ENCODE measurements at regions not wholly inside any gene's neighbourhood (a gene's known extent, or its start where the extent isn't known, plus 50 kb on each side); places are given as distances from the start of the nearest gene placed in this dataset.
"Not testable (repeated sequence)": the region's sequence is repeated elsewhere in the genome, so short reads cannot be mapped to it uniquely, and the experiment has no call there.

- no peak for DNase-seq (ENCODE audit: low read depth)
These were observed 199.2 kb downstream of the TM9SF2 start for GRCh38 chr13:99700468-99700867.

- no peak for DNase-seq (ENCODE audit: low read depth)
These were observed 197.5 kb downstream of the TM9SF2 start for GRCh38 chr13:99698816-99699099.

- no peak for DNase-seq (ENCODE audit: low read depth)
These were observed 196.9 kb downstream of the TM9SF2 start for GRCh38 chr13:99698010-99698815.

- no peak for DNase-seq (ENCODE audit: low read depth)
These were observed 194.6 kb downstream of the TM9SF2 start for GRCh38 chr13:99695857-99696256.

- no peak for DNase-seq (ENCODE audit: low read depth)
These were observed 192.8 kb downstream of the TM9SF2 start for GRCh38 chr13:99693852-99694611.

GRCh38 chr13:99693351-99693750 lies 192.1 kb downstream of the TM9SF2 start:
- no peak for DNase-seq (ENCODE audit: low read depth)

GRCh38 chr13:99692854-99693253 lies 191.6 kb downstream of the TM9SF2 start:
- DNase-seq (ENCODE audit: low read depth), result no peak

GRCh38 chr13:99691552-99691951 lies 190.3 kb downstream of the TM9SF2 start:
- no peak for DNase-seq (ENCODE audit: low read depth)

- no peak for DNase-seq (ENCODE audit: low read depth)
These were observed 189.3 kb downstream of the TM9SF2 start for GRCh38 chr13:99690426-99691174.

- DNase-seq (ENCODE audit: low read depth), result no peak
These were observed 188.7 kb downstream of the TM9SF2 start for GRCh38 chr13:99689955-99690354.

- no peak for DNase-seq (ENCODE audit: low read depth)
These were observed 187.5 kb downstream of the TM9SF2 start for GRCh38 chr13:99688776-99689175.

- no peak for DNase-seq (ENCODE audit: low read depth)
These were observed 186.6 kb downstream of the TM9SF2 start for GRCh38 chr13:99687723-99688397.

GRCh38 chr13:99686944-99687411 lies 185.7 kb downstream of the TM9SF2 start:
- no peak for DNase-seq (ENCODE audit: low read depth)

GRCh38 chr13:99686157-99686572 lies 184.9 kb downstream of the TM9SF2 start:
- no peak for DNase-seq (ENCODE audit: low read depth)

GRCh38 chr13:99681695-99682094 lies 180.4 kb downstream of the TM9SF2 start:
- DNase-seq (ENCODE audit: low read depth), result no peak

GRCh38 chr13:99677116-99677951 lies 176.1 kb downstream of the TM9SF2 start:
- no peak for DNase-seq (ENCODE audit: low read depth)

- no peak for DNase-seq (ENCODE audit: low read depth)
These were observed 170.5 kb downstream of the TM9SF2 start for GRCh38 chr13:99671746-99672145.

GRCh38 chr13:99669096-99669495 lies 167.8 kb downstream of the TM9SF2 start:
- not testable (repeated sequence) for DNase-seq (ENCODE audit: low read depth)

- no peak for DNase-seq (ENCODE audit: low read depth)
These were observed 165.0 kb downstream of the TM9SF2 start for GRCh38 chr13:99666146-99666805.

- DNase-seq (ENCODE audit: low read depth), result no peak
These were observed 164.4 kb downstream of the TM9SF2 start for GRCh38 chr13:99665711-99666110.

GRCh38 chr13:99663908-99664307 lies 162.6 kb downstream of the TM9SF2 start:
- DNase-seq (ENCODE audit: low read depth), result no peak
